RPMI7951 (cell line): ENCODE measurements at regions not wholly inside any gene's neighbourhood (a gene's known extent, or its start where the extent isn't known, plus 50 kb on each side); places are given as distances from the start of the nearest gene placed in this dataset.
A peak's percentile ranks its signal among the peaks of the same experiment; 100 is the strongest.
"Not testable (repeated sequence)": the region's sequence is repeated elsewhere in the genome, so short reads cannot be mapped to it uniquely, and the experiment has no call there.

Source experiments
- DNase-seq: peaks from one replicate; pipeline ENCODE4 v3.0.0-alpha.2; 2012; ENCODE audit warnings: low read depth

GRCh38 chr16:29296176-29296575, 110.3 kb downstream of the NPIPB11 start:
- not testable (repeated sequence) for DNase-seq

GRCh38 chr16:29294951-29295795, 111.3 kb downstream of the NPIPB11 start:
- not testable (repeated sequence) for DNase-seq

GRCh38 chr16:29294400-29294933, 112.0 kb downstream of the NPIPB11 start:
- DNase-seq: not testable (repeated sequence)

DNA sequence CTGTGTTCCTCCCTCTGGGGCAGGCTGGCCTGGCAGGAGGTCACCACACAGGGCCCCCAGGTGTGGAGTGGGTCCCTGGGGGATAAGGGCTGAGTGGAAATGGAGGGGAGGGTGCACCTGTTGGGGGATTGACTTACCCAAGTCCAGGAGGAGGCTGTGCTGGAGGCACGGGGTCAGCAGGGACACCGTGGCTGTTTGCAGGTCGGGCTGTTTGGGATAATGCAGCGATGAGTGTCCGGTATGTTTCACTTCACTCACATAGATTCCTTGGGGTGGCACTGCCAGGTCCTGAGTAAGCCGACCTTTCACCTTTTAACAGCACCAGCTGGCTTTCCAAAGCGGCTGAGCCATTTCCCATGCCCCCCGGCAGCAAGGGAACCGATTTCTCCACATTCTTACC, 113.0 kb downstream of the NPIPB11 start:
- not testable (repeated sequence) for DNase-seq

- not testable (repeated sequence) for DNase-seq
These were observed 113.5 kb downstream of the NPIPB11 start for GRCh38 chr16:29292952-29293471.

DNA sequence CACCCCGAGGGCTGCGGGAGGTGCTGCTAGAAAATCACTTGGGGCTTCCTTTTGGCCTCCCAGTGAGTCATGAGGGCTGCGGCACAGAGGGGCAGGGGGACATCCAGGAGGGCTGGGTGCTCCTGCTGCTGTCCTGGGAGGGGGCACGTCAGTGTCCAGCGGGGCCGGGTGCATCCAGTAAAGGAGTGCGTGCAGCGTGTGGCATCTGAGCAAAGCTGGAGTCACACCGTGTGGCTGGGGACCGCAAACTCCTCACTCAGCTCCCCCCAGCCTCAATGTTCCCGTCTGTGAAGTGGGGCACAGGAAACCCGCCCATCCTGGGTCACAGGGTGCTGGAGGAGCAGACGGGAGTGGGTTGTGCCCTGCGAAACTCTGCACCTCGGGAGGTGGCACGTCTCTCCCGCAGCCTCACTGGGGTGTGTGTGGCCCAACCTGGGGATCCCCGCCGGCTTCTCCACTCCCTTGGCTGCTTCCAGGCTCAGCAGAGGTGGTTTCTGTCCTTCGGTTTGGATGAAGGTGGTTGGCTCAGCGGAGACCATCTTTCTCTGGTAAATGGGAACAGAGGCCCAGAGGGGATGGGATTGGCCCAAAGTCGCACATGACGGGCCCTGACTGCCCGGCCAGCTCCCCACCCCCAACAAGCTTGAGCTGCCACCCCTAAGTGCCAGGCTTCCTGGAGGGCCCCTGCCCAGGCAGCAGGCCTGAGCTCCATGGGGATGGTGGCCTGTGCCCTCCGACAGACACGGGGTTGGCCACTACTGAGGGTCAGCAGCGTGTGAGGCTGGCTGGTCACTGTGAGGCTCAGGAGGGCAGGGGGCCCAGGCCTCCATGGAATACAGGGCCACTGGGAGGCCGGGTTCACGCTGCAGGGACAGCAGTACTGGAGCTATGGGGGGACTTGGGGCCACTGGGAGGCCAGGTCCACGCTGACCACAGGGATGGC, 114.9 kb downstream of the NPIPB11 start:
- not testable (repeated sequence) for DNase-seq

GRCh38 chr16:29290631-29291247, 115.8 kb downstream of the NPIPB11 start:
- DNase-seq: peak; percentile 98

- not testable (repeated sequence) for DNase-seq
These were observed 116.8 kb downstream of the NPIPB11 start for GRCh38 chr16:29289516-29290239.

- DNase-seq: not testable (repeated sequence)
These were observed 117.6 kb downstream of the NPIPB11 start for GRCh38 chr16:29288711-29289474.

- not testable (repeated sequence) for DNase-seq
These were observed 118.5 kb downstream of the NPIPB11 start for GRCh38 chr16:29287871-29288535.

DNA sequence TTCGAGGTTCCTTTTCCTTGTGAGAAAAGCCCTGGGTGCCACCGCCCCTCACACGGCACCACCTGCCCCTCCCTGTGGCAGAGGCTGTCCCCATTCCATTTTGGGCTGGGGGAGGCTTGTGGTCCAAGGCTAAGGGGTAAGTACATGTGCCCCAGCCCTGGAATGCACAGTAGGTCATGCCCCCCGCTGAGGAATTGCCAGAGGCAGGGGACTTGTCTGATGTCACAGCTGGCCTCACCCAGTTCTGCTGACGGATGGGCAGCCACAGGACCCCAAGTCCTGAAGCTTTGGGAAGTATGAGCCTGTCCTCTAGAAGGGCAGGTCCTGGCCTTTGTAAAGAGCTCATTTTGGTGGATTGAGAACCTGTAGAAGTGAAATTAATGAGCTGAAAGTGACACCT, 119.3 kb downstream of the NPIPB11 start:
- DNase-seq: not testable (repeated sequence)

GRCh38 chr16:29286796-29287195, 119.7 kb downstream of the NPIPB11 start:
- not testable (repeated sequence) for DNase-seq

- not testable (repeated sequence) for DNase-seq
These were observed 120.3 kb downstream of the NPIPB11 start for GRCh38 chr16:29286161-29286560.

DNA sequence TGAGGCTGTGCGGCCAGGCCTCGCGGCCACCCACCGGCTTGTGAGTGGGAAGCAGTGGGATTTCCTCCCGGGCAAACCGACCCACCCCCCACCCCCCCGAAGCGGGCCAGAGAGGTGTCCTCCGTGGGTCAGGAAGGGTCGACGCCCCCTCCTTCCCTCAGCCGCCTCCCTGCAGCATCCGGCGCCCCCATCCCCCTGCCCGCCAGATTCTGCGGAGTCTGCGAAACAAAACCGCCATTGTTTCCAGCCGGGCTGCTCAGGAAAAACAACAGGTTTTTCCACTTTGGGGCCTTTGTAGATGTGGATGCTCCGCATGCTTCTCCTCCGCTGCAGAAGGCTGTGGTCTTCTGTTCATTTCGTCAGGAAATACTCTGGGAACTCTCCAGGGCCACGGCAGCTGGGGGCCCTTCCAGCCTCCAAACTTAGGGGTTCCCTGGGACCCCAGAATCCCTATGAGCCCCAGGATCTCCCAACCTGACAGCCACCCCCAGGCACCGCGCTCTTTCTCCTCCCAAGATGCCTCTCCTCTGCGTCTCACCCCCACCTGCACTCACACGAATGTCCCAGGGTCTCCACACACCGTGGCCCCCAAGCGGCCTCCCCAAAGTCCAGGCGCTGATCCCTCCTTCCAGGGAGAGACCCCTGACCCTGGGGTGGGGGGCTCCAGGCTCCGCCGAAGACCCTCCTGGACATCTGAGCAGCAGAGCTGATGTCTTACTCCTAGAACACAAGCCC, 121.2 kb downstream of the NPIPB11 start:
- peak; percentile 27 for DNase-seq

- not testable (repeated sequence) for DNase-seq
These were observed 121.8 kb downstream of the NPIPB11 start for GRCh38 chr16:29284723-29285122.

GRCh38 chr16:29284159-29284558, 122.4 kb downstream of the NPIPB11 start:
- not testable (repeated sequence) for DNase-seq

DNA sequence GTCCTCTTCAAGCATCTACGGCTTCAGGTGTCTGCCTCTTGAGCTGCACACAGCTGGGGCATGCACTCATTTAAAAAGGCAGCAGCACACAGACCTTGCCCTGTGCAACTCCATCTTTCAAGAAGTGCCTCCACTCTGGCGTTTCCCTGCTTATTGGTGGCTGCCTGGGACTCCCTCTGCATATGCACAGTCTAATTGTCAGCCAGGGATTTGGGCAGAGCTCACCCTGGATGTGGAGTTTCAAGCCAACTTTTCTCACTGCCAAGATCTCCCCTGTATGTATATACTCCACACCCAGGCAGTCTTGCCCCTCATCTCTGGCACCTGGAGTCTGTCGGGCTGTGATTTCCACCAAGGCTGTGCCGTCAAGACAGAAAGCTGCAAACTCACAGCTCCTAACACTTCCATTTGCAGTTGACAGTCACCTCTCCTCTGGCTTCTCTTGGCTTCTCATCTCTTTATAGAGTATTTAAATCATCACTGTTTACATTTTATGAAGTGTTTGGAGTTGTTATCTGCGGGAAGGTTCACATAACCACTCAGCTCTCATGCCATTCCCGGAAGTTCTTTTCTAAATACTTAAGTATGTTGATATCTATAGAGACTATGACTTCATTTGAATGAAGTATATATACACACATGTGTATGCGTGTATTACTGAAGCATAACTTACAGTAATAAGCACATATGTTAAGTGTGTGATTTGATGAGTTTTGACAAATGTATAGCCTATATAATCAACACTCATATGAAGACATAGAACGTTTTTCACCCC, 128.2 kb downstream of the NPIPB11 start:
- not testable (repeated sequence) for DNase-seq

DNA sequence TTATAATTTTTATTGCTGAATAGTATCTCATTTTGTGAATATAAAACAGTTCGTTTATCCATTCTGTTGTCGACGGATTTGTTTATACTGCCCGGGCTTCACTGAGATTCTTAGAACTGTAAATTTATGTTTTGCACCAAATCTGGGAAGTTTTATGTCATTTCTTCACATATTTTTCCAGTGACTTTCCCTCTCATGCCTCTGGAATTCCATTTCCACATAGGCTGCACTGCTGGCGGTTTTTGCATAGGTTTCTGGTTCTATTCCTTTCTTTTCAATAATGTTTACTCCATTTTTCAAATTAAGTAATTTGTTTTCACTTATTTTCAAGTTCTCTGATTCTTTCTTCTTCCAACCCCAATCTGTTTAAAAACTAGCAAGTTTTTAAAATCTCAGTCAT, 130.1 kb downstream of the NPIPB11 start:
- DNase-seq: peak; percentile 13
